ENCODE measurements at regions not wholly inside any gene's neighbourhood (a gene's known extent, or its start where the extent isn't known, plus 50 kb on each side); places are given as distances from the start of the nearest gene placed in this dataset.

GRCh38 chr3:66723231-66723630, 222.4 kb upstream of the LRIG1 start:
- H3K27ac ChIP-seq, result peak overlapping the region in 1 of 2 donors; percentile 7
- no peaks in the 10 kb centered on the region for H3K27me3 ChIP-seq
- H3K4me1 ChIP-seq (ENCODE audit: insufficient read depth), result peaks cover 6% of the 10 kb centered on the region
- H3K9me3 ChIP-seq, result no peaks in the 10 kb centered on the region
- H3K36me3 ChIP-seq, result no peaks in the 10 kb centered on the region
- DNase-seq, result no peak
- H3K4me3 ChIP-seq, result no peak overlapping the region
- no peak for TF ChIP-seq CTCF (IDR thresholded peaks at IDR 0.05)
- intact Hi-C loops (cut with DNase I), result no loop called here

- TF ChIP-seq CTCF (IDR thresholded peaks at IDR 0.05) (no peak), POLR2A (IDR thresholded peaks at IDR 0.05) (no peak), EP300 (IDR thresholded peaks at IDR 0.05) (no peak)
- no peak overlapping the region for H3K27ac ChIP-seq
- H3K4me3 ChIP-seq, result no peak overlapping the region
- 61 to 74% (median 64%) methylated on average over 2 of the region's 2 CpGs for WGBS, 3 donors
- H3K4me1 ChIP-seq (ENCODE audit: insufficient read depth), result no peaks in the 10 kb centered on the region
- H3K27me3 ChIP-seq, result no peaks in the 10 kb centered on the region
- no peaks in the 10 kb centered on the region for H3K36me3 ChIP-seq
- DNase-seq, result no peak
- H3K9me3 ChIP-seq, result no peaks in the 10 kb centered on the region
- intact Hi-C loops (cut with DNase I), result no loop called here
Observed at GRCh38 chr3:66729687-66730393, 229.0 kb upstream of the LRIG1 start.

GRCh38 chr3:66738625-66739365, 238.0 kb upstream of the LRIG1 start:
- intact Hi-C loops (cut with DNase I), result no loop called here
- 44 to 57% (median 53%) methylated on average over 7 of the region's 7 CpGs for WGBS, 3 donors

GRCh38 chr3:66740260-66740659, 239.4 kb upstream of the LRIG1 start:
- Histone ChIP-seq H3K4me3 (no peak overlapping the region), H3K27ac (no peak overlapping the region), H3K36me3 (no peaks in the 10 kb centered on the region), H3K4me1 (ENCODE audit: insufficient read depth) (peaks cover 1% of the 10 kb centered on the region), H3K9me3 (no peaks in the 10 kb centered on the region), H3K27me3 (no peaks in the 10 kb centered on the region)
- TF ChIP-seq POLR2A (IDR thresholded peaks at IDR 0.05) (no peak), EP300 (IDR thresholded peaks at IDR 0.05) (no peak), CTCF (IDR thresholded peaks at IDR 0.05) (no peak)
- WGBS, 3 donors, result 95 to 96% (median 96%) methylated on average over 4 of the region's 4 CpGs
- intact Hi-C loops (cut with DNase I), result no loop called here
- DNase-seq, result no peak

More at GRCh38 chr3:66738625-66739365, 238.0 kb upstream of the LRIG1 start:
- no peak for DNase-seq
- Histone ChIP-seq H3K27me3 (no peaks in the 10 kb centered on the region), H3K36me3 (no peaks in the 10 kb centered on the region), H3K9me3 (no peaks in the 10 kb centered on the region), H3K4me3 (no peak overlapping the region), H3K27ac (no peak overlapping the region), H3K4me1 (ENCODE audit: insufficient read depth) (peaks cover 1% of the 10 kb centered on the region)
- TF ChIP-seq CTCF (IDR thresholded peaks at IDR 0.05) (no peak), EP300 (IDR thresholded peaks at IDR 0.05) (no peak), POLR2A (IDR thresholded peaks at IDR 0.05) (no peak)

All from ovary (tissue), 7 donors.